WTC11 (cell line): ENCODE measurements at regions not wholly inside any gene's neighbourhood (a gene's known extent, or its start where the extent isn't known, plus 50 kb on each side); places are given as distances from the start of the nearest gene placed in this dataset.

Experiments used
- ATAC-seq: fragments of 200-7000 bp; cut with Tn5 transposase; 2 replicates; pipeline ENCODE4 v1.10.0; 2021; ENCODE audit warnings: mild to moderate bottlenecking, moderate library complexity
- CTCF ChIA-PET: fragments of 300-600 bp; sonication (Branson Sonifier 250); formaldehyde crosslinking; loops from one replicate; lab custom pipeline; 2021; ENCODE audit warnings: antibody characterized with exemption; lab: Charles Lee
- POLR2A ChIA-PET: fragments of 350-600 bp; sonication (Branson Sonifier 250); formaldehyde crosslinking; loops from one replicate; lab custom pipeline; 2021; ENCODE audit warnings: antibody characterized with exemption; lab: Charles Lee
- DNase-seq: peaks from one replicate; pipeline ENCODE4 v3.0.0; 2021; ENCODE audit warnings: low spot score
- H3K27ac Mint-ChIP-seq: 2 replicates; pipeline ENCODE4 v1.8.0; 2021; ENCODE audit warnings: mixed read lengths
- H3K27me3 Mint-ChIP-seq: 2 replicates; pipeline ENCODE4 v1.8.0; 2021; ENCODE audit warnings: low read depth, mild to moderate bottlenecking, moderate library complexity, mixed read lengths
- H3K36me3 Mint-ChIP-seq: 2 replicates; pipeline ENCODE4 v1.8.0; 2021; ENCODE audit warnings: mixed read lengths
- H3K4me1 Mint-ChIP-seq: 2 replicates; pipeline ENCODE4 v1.8.0; 2022; ENCODE audit warnings: mixed read lengths
- H3K4me3 Mint-ChIP-seq: 2 replicates; pipeline ENCODE4 v1.8.0; 2021; ENCODE audit warnings: mild to moderate bottlenecking, moderate library complexity, mixed read lengths
- H3K9me3 Mint-ChIP-seq: 2 replicates; pipeline ENCODE4 v1.8.0; 2021; ENCODE audit warnings: mixed read lengths
- ATF1 ChIP-seq: sonication (generic); formaldehyde crosslinking; IDR thresholded peaks from 2 replicates; pipeline ENCODE4 v1.8.1; 2023; ENCODE audit warnings: mild to moderate bottlenecking, moderate library complexity, missing genetic modification reagents
- ATF6 ChIP-seq: sonication (generic); formaldehyde crosslinking; IDR thresholded peaks from 2 replicates; pipeline ENCODE4 v1.8.1; 2023; ENCODE audit warnings: mild to moderate bottlenecking, missing genetic modification reagents
- FOXP1 ChIP-seq: sonication (generic); formaldehyde crosslinking; IDR thresholded peaks from 2 replicates; pipeline ENCODE4 v1.8.0; 2022; ENCODE audit warnings: missing genetic modification reagents, mild to moderate bottlenecking, moderate library complexity, borderline replicate concordance
- NFATC4 ChIP-seq: fragments of 250-450 bp; sonication (Bioruptor Pico); IDR thresholded peaks from 2 replicates; pipeline ENCODE4 v1.9.0; 2021; ENCODE audit warnings: mild to moderate bottlenecking
- SOX15 ChIP-seq: fragments of 250-450 bp; sonication (Bioruptor Pico); IDR thresholded peaks from 2 replicates; pipeline ENCODE4 v1.9.0; 2021; ENCODE audit warnings: mild to moderate bottlenecking
- ZBTB21 ChIP-seq: sonication (generic); formaldehyde crosslinking; IDR thresholded peaks from 2 replicates; pipeline ENCODE4 v1.8.1; 2023; ENCODE audit warnings: mild to moderate bottlenecking, missing genetic modification reagents, borderline replicate concordance
- ZBTB43 ChIP-seq: sonication (generic); formaldehyde crosslinking; IDR thresholded peaks from 2 replicates; pipeline ENCODE4 v1.8.1; 2023; ENCODE audit warnings: mild to moderate bottlenecking, missing genetic modification reagents
- TF ChIP-seq, protein P1 (sequence below): sonication (generic); formaldehyde crosslinking; IDR thresholded peaks from 2 replicates; pipeline ENCODE4 v1.8.0; 2022; ENCODE audit warnings: missing genetic modification reagents
- TF ChIP-seq, protein P2 (sequence below): sonication (generic); formaldehyde crosslinking; IDR thresholded peaks from 2 replicates; pipeline ENCODE4 v1.8.0; 2023; ENCODE audit warnings: missing genetic modification reagents, mild to moderate bottlenecking, borderline replicate concordance
- TF ChIP-seq, protein P3 (sequence below): sonication (generic); formaldehyde crosslinking; IDR thresholded peaks from 2 replicates; pipeline ENCODE4 v1.8.0; 2022; ENCODE audit warnings: mild to moderate bottlenecking, missing genetic modification reagents
- TF ChIP-seq, protein P4 (sequence below): fragments of 250-450 bp; sonication (Bioruptor Pico); IDR thresholded peaks from 2 replicates; pipeline ENCODE4 v1.8.0; 2021; ENCODE audit warnings: mild to moderate bottlenecking

GRCh38 chr1:178572604-178573003, 59.7 kb downstream of the TEX35 start:
- 0 out of 2 replicates have a peak overlapping the region, but pooled peaks have one; percentile 2 for H3K27ac Mint-ChIP-seq
- no peak for DNase-seq

GRCh38 chr1:178573330-178573729, 60.4 kb downstream of the TEX35 start:
- H3K4me3 Mint-ChIP-seq: no peak overlapping the region
- no peaks in the 10 kb centered on the region for H3K9me3 Mint-ChIP-seq
- CTCF ChIA-PET: interaction anchor here (1.1 to 3.2 kb wide), 13 partner anchors 8 to 514 kb away, joined by 3 to 20 read pairs (median 5); no protein-coding TSS in a partner anchor
- no peaks in the 10 kb centered on the region for H3K27me3 Mint-ChIP-seq
- DNase-seq: no peak
- POLR2A ChIA-PET: interaction anchor here (1.1 kb wide), 1 partner anchor 8 kb away, joined by 4 read pairs; no protein-coding TSS in a partner anchor
- no peaks in the 10 kb centered on the region for H3K36me3 Mint-ChIP-seq
- H3K27ac Mint-ChIP-seq: no peak overlapping the region
- H3K4me1 Mint-ChIP-seq: peaks cover 29% of the 10 kb centered on the region
- ATAC-seq: no peak
- TF ChIP-seq ATF1 (CRISPR knock-in tag): no peak
- TF ChIP-seq, protein P1, sequence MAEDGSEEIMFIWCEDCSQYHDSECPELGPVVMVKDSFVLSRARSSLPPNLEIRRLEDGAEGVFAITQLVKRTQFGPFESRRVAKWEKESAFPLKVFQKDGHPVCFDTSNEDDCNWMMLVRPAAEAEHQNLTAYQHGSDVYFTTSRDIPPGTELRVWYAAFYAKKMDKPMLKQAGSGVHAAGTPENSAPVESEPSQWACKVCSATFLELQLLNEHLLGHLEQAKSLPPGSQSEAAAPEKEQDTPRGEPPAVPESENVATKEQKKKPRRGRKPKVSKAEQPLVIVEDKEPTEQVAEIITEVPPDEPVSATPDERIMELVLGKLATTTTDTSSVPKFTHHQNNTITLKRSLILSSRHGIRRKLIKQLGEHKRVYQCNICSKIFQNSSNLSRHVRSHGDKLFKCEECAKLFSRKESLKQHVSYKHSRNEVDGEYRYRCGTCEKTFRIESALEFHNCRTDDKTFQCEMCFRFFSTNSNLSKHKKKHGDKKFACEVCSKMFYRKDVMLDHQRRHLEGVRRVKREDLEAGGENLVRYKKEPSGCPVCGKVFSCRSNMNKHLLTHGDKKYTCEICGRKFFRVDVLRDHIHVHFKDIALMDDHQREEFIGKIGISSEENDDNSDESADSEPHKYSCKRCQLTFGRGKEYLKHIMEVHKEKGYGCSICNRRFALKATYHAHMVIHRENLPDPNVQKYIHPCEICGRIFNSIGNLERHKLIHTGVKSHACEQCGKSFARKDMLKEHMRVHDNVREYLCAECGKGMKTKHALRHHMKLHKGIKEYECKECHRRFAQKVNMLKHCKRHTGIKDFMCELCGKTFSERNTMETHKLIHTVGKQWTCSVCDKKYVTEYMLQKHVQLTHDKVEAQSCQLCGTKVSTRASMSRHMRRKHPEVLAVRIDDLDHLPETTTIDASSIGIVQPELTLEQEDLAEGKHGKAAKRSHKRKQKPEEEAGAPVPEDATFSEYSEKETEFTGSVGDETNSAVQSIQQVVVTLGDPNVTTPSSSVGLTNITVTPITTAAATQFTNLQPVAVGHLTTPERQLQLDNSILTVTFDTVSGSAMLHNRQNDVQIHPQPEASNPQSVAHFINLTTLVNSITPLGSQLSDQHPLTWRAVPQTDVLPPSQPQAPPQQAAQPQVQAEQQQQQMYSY (CRISPR knock-in tag): no peak
- TF ChIP-seq, protein P2, sequence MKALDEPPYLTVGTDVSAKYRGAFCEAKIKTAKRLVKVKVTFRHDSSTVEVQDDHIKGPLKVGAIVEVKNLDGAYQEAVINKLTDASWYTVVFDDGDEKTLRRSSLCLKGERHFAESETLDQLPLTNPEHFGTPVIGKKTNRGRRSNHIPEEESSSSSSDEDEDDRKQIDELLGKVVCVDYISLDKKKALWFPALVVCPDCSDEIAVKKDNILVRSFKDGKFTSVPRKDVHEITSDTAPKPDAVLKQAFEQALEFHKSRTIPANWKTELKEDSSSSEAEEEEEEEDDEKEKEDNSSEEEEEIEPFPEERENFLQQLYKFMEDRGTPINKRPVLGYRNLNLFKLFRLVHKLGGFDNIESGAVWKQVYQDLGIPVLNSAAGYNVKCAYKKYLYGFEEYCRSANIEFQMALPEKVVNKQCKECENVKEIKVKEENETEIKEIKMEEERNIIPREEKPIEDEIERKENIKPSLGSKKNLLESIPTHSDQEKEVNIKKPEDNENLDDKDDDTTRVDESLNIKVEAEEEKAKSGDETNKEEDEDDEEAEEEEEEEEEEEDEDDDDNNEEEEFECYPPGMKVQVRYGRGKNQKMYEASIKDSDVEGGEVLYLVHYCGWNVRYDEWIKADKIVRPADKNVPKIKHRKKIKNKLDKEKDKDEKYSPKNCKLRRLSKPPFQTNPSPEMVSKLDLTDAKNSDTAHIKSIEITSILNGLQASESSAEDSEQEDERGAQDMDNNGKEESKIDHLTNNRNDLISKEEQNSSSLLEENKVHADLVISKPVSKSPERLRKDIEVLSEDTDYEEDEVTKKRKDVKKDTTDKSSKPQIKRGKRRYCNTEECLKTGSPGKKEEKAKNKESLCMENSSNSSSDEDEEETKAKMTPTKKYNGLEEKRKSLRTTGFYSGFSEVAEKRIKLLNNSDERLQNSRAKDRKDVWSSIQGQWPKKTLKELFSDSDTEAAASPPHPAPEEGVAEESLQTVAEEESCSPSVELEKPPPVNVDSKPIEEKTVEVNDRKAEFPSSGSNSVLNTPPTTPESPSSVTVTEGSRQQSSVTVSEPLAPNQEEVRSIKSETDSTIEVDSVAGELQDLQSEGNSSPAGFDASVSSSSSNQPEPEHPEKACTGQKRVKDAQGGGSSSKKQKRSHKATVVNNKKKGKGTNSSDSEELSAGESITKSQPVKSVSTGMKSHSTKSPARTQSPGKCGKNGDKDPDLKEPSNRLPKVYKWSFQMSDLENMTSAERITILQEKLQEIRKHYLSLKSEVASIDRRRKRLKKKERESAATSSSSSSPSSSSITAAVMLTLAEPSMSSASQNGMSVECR: no peak
- no peak for TF ChIP-seq FOXP1 (CRISPR knock-in tag)
- no peak for TF ChIP-seq NFATC4 (CRISPR knock-in tag)
- TF ChIP-seq, protein P3, sequence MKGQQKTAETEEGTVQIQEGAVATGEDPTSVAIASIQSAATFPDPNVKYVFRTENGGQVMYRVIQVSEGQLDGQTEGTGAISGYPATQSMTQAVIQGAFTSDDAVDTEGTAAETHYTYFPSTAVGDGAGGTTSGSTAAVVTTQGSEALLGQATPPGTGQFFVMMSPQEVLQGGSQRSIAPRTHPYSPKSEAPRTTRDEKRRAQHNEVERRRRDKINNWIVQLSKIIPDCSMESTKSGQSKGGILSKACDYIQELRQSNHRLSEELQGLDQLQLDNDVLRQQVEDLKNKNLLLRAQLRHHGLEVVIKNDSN (CRISPR knock-in tag): no peak
- TF ChIP-seq ATF6 (CRISPR knock-in tag): no peak

More at GRCh38 chr1:178572604-178573003, 59.7 kb downstream of the TEX35 start:
- Mint-ChIP-seq H3K4me3 (no peak overlapping the region), H3K36me3 (no peaks in the 10 kb centered on the region), H3K4me1 (peaks cover 23% of the 10 kb centered on the region), H3K27me3 (no peaks in the 10 kb centered on the region), H3K9me3 (no peaks in the 10 kb centered on the region; the same call in 1 of the 2 replicates)
- peak; percentile 63 for ATAC-seq
- TF ChIP-seq, protein P4, sequence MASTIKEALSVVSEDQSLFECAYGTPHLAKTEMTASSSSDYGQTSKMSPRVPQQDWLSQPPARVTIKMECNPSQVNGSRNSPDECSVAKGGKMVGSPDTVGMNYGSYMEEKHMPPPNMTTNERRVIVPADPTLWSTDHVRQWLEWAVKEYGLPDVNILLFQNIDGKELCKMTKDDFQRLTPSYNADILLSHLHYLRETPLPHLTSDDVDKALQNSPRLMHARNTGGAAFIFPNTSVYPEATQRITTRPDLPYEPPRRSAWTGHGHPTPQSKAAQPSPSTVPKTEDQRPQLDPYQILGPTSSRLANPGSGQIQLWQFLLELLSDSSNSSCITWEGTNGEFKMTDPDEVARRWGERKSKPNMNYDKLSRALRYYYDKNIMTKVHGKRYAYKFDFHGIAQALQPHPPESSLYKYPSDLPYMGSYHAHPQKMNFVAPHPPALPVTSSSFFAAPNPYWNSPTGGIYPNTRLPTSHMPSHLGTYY (CRISPR knock-in tag): no peak
- TF ChIP-seq ZBTB21 (CRISPR knock-in tag): no peak
- TF ChIP-seq, protein P1 (CRISPR knock-in tag): no peak
- TF ChIP-seq SOX15 (CRISPR knock-in tag): no peak
- TF ChIP-seq ZBTB43 (CRISPR knock-in tag): no peak
- CTCF ChIA-PET: interaction anchor here (0.7 to 3.2 kb wide), 16 partner anchors 9 to 515 kb away, joined by 3 to 20 read pairs (median 5); no protein-coding TSS in a partner anchor
- POLR2A ChIA-PET: interaction anchor here (1.1 kb wide), 1 partner anchor 9 kb away, joined by 4 read pairs; no protein-coding TSS in a partner anchor
